IMR-90 (cell line): ENCODE measurements at regions not wholly inside any gene's neighbourhood (a gene's known extent, or its start where the extent isn't known, plus 50 kb on each side); places are given as distances from the start of the nearest gene placed in this dataset.

Experiments used
- ATAC-seq: fragments of 200-7000 bp; cut with Tn5 transposase; 2 replicates; pipeline ENCODE4 v1.9.1; 2020; ENCODE audit warnings: low read depth, mild to moderate bottlenecking, moderate library complexity
- BruUV-seq: library from RNA; stranded (reverse); fragments of 400-500 nt; replicated peaks from 2 replicates; lab custom pipeline; 2021; lab: Mats Ljungman, UMichigan
- CTCF ChIA-PET: fragments of 300-600 bp; formaldehyde crosslinking; extraction: SDS; loops from one replicate; lab custom pipeline; 2021; ENCODE audit warnings: antibody characterized with exemption; lab: Yijun Ruan, JAX
- POLR2A ChIA-PET: fragments of 300-600 bp; sonication (Branson Sonifier 250); formaldehyde crosslinking; loops from one replicate; lab custom pipeline; 2022; ENCODE audit warnings: antibody characterized with exemption; ENCODE audit not compliant: unreplicated experiment; lab: Charles Lee
- DNase-seq: peaks from one replicate; pipeline ENCODE4 v3.0.0; 2013
- H2AFZ ChIP-seq: replicated peaks from 2 replicates; pipeline ENCODE3; 2013; ENCODE audit warnings: low read length, mild to moderate bottlenecking; ENCODE audit not compliant: poor library complexity
- H2AK5ac ChIP-seq: 2 replicates; pipeline ENCODE4 v1.6.1; 2013; ENCODE audit warnings: low read depth, low read length, inconsistent platforms
- H2AK9ac ChIP-seq: replicated peaks from 2 replicates; pipeline ENCODE3; 2013; ENCODE audit warnings: mild to moderate bottlenecking, low read depth, low read length, moderate library complexity; ENCODE audit not compliant: poor library complexity
- H2BK120ac ChIP-seq: 2 replicates; pipeline ENCODE4 v1.6.1; 2013; ENCODE audit warnings: low read depth, low read length, inconsistent platforms
- H2BK15ac ChIP-seq: 3 replicates; pipeline ENCODE4 v1.6.1; 2013; ENCODE audit warnings: low read depth, low read length, inconsistent platforms
- H2BK20ac ChIP-seq: 2 replicates; pipeline ENCODE4 v1.6.1; 2013; ENCODE audit warnings: low read depth, mild to moderate bottlenecking, inconsistent platforms, low read length, moderate library complexity
- H2BK5ac ChIP-seq: 2 replicates; pipeline ENCODE4 v1.6.1; 2013; ENCODE audit warnings: mild to moderate bottlenecking, low read depth, low read length, inconsistent platforms; ENCODE audit not compliant: poor library complexity, severe bottlenecking
- H3K14ac ChIP-seq: replicated peaks from 2 replicates; pipeline ENCODE4 v1.6.1; 2013; ENCODE audit warnings: low read depth, low read length, inconsistent platforms
- H3K18ac ChIP-seq: 2 replicates; pipeline ENCODE4 v1.6.1; 2013; ENCODE audit warnings: low read depth, low read length, control low read depth
- H3K23ac ChIP-seq: 2 replicates; pipeline ENCODE4 v1.6.1; 2013; ENCODE audit warnings: low read depth, low read length, inconsistent platforms
- H3K27ac ChIP-seq: 2 replicates; pipeline ENCODE4 v1.5.1; 2013; ENCODE audit warnings: mild to moderate bottlenecking, control low read depth, low read length; ENCODE audit not compliant: insufficient read depth
- H3K27me3 ChIP-seq: 2 replicates; pipeline ENCODE4 v1.6.1; 2013; ENCODE audit warnings: low read length; ENCODE audit not compliant: control insufficient read depth, insufficient read depth
- H3K36me3 ChIP-seq: 2 replicates; pipeline ENCODE4 v1.6.1; 2013; ENCODE audit warnings: low read length, mixed read lengths; ENCODE audit not compliant: control insufficient read depth, insufficient read depth
- H3K4ac ChIP-seq: 2 replicates; pipeline ENCODE4 v1.6.1; 2013; ENCODE audit warnings: low read depth, low read length, inconsistent platforms
- H3K4me1 ChIP-seq: 2 replicates; pipeline ENCODE4 v1.6.1; 2013; ENCODE audit warnings: low read length, mixed read lengths; ENCODE audit not compliant: control insufficient read depth, insufficient read depth
- H3K4me2 ChIP-seq: 2 replicates; pipeline ENCODE4 v1.6.1; 2013; ENCODE audit warnings: low read depth, mild to moderate bottlenecking, control low read depth, low read length, moderate library complexity
- H3K4me3 ChIP-seq: 2 replicates; pipeline ENCODE4 v1.5.1; 2013; ENCODE audit warnings: low read depth, mild to moderate bottlenecking, control low read depth, low read length, moderate library complexity; ENCODE audit not compliant: insufficient read depth
- H3K56ac ChIP-seq: 2 replicates; pipeline ENCODE4 v1.6.1; 2013; ENCODE audit warnings: low read length, inconsistent platforms; ENCODE audit not compliant: insufficient read depth; ENCODE audit errors: extremely low read depth
- H3K79me1 ChIP-seq, 2 experiments: 2 replicates each; pipeline ENCODE4 v1.6.1; 2013; ENCODE audit warnings: low read length in 2 of 2, inconsistent platforms in 1 of 2, low read depth in 1 of 2
- H3K9ac ChIP-seq: 2 replicates; pipeline ENCODE4 v1.6.1; 2013; ENCODE audit warnings: low read depth, low read length, control low read depth
- H3K9me1 ChIP-seq: 2 replicates; pipeline ENCODE4 v1.6.1; 2013; ENCODE audit warnings: low read length, inconsistent platforms; ENCODE audit not compliant: insufficient read depth
- H3K9me3 ChIP-seq: 2 replicates; pipeline ENCODE4 v1.6.1; 2013; ENCODE audit warnings: low read length; ENCODE audit not compliant: control insufficient read depth, insufficient read depth
- H4K20me1 ChIP-seq: 2 replicates; pipeline ENCODE4 v1.6.1; 2013; ENCODE audit warnings: low read length, inconsistent platforms; ENCODE audit not compliant: insufficient read depth
- H4K5ac ChIP-seq: 2 replicates; pipeline ENCODE4 v1.6.1; 2013; ENCODE audit warnings: mild to moderate bottlenecking, low read depth, low read length, control low read depth
- H4K8ac ChIP-seq, 2 experiments: 2 replicates each; pipeline ENCODE4 v1.6.1; 2013; ENCODE audit warnings: low read depth in 2 of 2, low read length in 2 of 2, control low read depth in 1 of 2, inconsistent platforms in 1 of 2
- H4K91ac ChIP-seq: 2 replicates; pipeline ENCODE4 v1.6.1; 2013; ENCODE audit warnings: low read depth, low read length, inconsistent platforms; ENCODE audit not compliant: insufficient read depth
- CEBPB ChIP-seq: IDR thresholded peaks from 2 replicates; pipeline ENCODE4 v1.6.1; 2012; ENCODE audit warnings: low read depth, low read length, improper control_type of control experiment
- CHD1 ChIP-seq: IDR thresholded peaks from 2 replicates; pipeline ENCODE4 v1.6.1; 2012; ENCODE audit warnings: low read depth, low read length, improper control_type of control experiment
- CTCF ChIP-seq: conservative IDR thresholded peaks from 2 replicates; pipeline ENCODE4 v1.5.1; 2012; ENCODE audit warnings: mild to moderate bottlenecking, low read depth, low read length, improper control_type of control experiment
- FOS ChIP-seq: fragments of 150-350 bp; IDR thresholded peaks from 2 replicates; pipeline ENCODE4 v1.6.1; 2016; ENCODE audit warnings: low read depth, low read length
- MAFK ChIP-seq: IDR thresholded peaks from 2 replicates; pipeline ENCODE4 v1.6.1; 2012; ENCODE audit warnings: low read depth, low read length, improper control_type of control experiment
- MAZ ChIP-seq: IDR thresholded peaks from 2 replicates; pipeline ENCODE4 v1.6.1; 2012; ENCODE audit warnings: low read depth, mild to moderate bottlenecking, low read length, improper control_type of control experiment, moderate library complexity, borderline replicate concordance
- MXI1 ChIP-seq: IDR thresholded peaks from 2 replicates; pipeline ENCODE4 v1.6.1; 2012; ENCODE audit warnings: low read depth, mild to moderate bottlenecking, low read length, moderate library complexity, borderline replicate concordance
- NFE2L2 ChIP-seq: fragments of 150-350 bp; IDR thresholded peaks from 2 replicates; pipeline ENCODE4 v1.6.1; 2016; ENCODE audit warnings: low read depth, mild to moderate bottlenecking, low read length
- POLR2A ChIP-seq: IDR thresholded peaks from 2 replicates; pipeline ENCODE4 v1.6.1; 2012; ENCODE audit warnings: mild to moderate bottlenecking, low read depth, low read length
- RCOR1 ChIP-seq: IDR thresholded peaks from 2 replicates; pipeline ENCODE4 v1.6.1; 2012; ENCODE audit warnings: mild to moderate bottlenecking, low read length, improper control_type of control experiment; ENCODE audit not compliant: insufficient replicate concordance
- SMC3 ChIP-seq: fragments of 150-350 bp; IDR thresholded peaks from 2 replicates; pipeline ENCODE4 v1.6.1; 2016; ENCODE audit warnings: low read depth, mild to moderate bottlenecking, antibody characterized with exemption, low read length, moderate library complexity
- WGBS, 2 experiments: methylation state at CpG; one replicate each; pipeline versions ENCODE4 v1.1.5 to v1.1.7; 2013; ENCODE audit warnings: missing lambda C conversion rate in 2 of 2; ENCODE audit not compliant: insufficient read length in 1 of 2; ENCODE audit errors: extremely low coverage in 2 of 2; 5-methylcytosine and 5-hydroxymethylcytosine counted together
- dilution Hi-C: fragments of 300-500 bp; cut with HindIII; formaldehyde crosslinking; loops from one replicate; pipeline ENCODE4 v1.14.3; 2018; ENCODE audit warnings: low sequenced_read_pairs; ENCODE audit not compliant: unreplicated experiment
- in situ Hi-C: fragments of 300-500 bp; cut with MboI; formaldehyde crosslinking; loops from 3 replicates; pipeline ENCODE4 v1.14.3; 2019; ENCODE audit warnings: low sequenced_read_pairs, inconsistent platforms, mixed read lengths
- intact Hi-C: fragments of 100-400 bp; cut with micrococcal nuclease; formaldehyde crosslinking; loops from 2 replicates; pipeline ENCODE4 v1.10.0; 2022

- dilution Hi-C loops (no loop called here), in situ Hi-C loops (no loop called here), intact Hi-C loops (no loop called here)
- H3K4me2 ChIP-seq: no peak overlapping the region
- peaks cover 5% of the 10 kb centered on the region for H3K4me1 ChIP-seq
- H3K27me3 ChIP-seq: no peaks in the 10 kb centered on the region
- H3K9me3 ChIP-seq: no peaks in the 10 kb centered on the region
- TF ChIP-seq CTCF (no peak), MXI1 (no peak), CHD1 (no peak), RCOR1 (no peak), MAFK (no peak), CEBPB (no peak), SMC3 (no peak), FOS (no peak), POLR2A (no peak), NFE2L2 (no peak), MAZ (no peak)
- H3K4ac ChIP-seq: 0 out of 2 replicates have a peak overlapping the region, but pooled peaks have one; percentile 0
- no peaks in the 10 kb centered on the region for H3K36me3 ChIP-seq
- no peak overlapping the region; the same call in 1 of the 2 replicates for H2BK20ac ChIP-seq
- no peaks in the 10 kb centered on the region for H4K20me1 ChIP-seq
- H4K91ac ChIP-seq: no peak overlapping the region
- H2BK5ac ChIP-seq: no peak overlapping the region
- DNase-seq: peak; percentile 27
- H3K18ac ChIP-seq: no peak overlapping the region
- no peak overlapping the region for H3K9ac ChIP-seq
- no CpG with 5 or more reads among the region's 3 CpGs for WGBS, 2 experiments
- H4K5ac ChIP-seq: no peak overlapping the region
- no TSS peak for BruUV-seq
- ChIA-PET CTCF (no interaction called here), POLR2A (no interaction called here)
- H2BK120ac ChIP-seq: no peak overlapping the region; the same call in 1 of the 2 replicates
- no peaks in the 10 kb centered on the region for H3K9me1 ChIP-seq
- peak overlapping the region; percentile 20; the same call in 1 of the 3 replicates for H2BK15ac ChIP-seq
- no peak overlapping the region for H2AK5ac ChIP-seq
- H2AK9ac ChIP-seq: no peak overlapping the region
- H3K79me1 ChIP-seq: no peaks in the 10 kb centered on the region
- H3K23ac ChIP-seq: no peak overlapping the region
- no peak overlapping the region for H3K56ac ChIP-seq
- H3K4me3 ChIP-seq: no peak overlapping the region
- no peak overlapping the region for H3K14ac ChIP-seq
- no peak overlapping the region for H2AFZ ChIP-seq
- 0 out of 4 replicates have a peak overlapping the region, but pooled peaks of 1 of the 2 experiments have one; percentile 0 for H4K8ac ChIP-seq
- ATAC-seq: no peak
- no peak overlapping the region for H3K27ac ChIP-seq
These were observed 60.4 kb upstream of the METAP2 start for GRCh38 chr12:95413576-95413975.
